GM10847 (cell line): ENCODE measurements at regions not wholly inside any gene's neighbourhood (a gene's known extent, or its start where the extent isn't known, plus 50 kb on each side); places are given as distances from the start of the nearest gene placed in this dataset.

Experiments
- POLR2A ChIP-seq: IDR thresholded peaks from 2 replicates; pipeline ENCODE4 v1.6.1; 2011; ENCODE audit not compliant: insufficient read length; ENCODE audit errors: extremely low read depth

DNA sequence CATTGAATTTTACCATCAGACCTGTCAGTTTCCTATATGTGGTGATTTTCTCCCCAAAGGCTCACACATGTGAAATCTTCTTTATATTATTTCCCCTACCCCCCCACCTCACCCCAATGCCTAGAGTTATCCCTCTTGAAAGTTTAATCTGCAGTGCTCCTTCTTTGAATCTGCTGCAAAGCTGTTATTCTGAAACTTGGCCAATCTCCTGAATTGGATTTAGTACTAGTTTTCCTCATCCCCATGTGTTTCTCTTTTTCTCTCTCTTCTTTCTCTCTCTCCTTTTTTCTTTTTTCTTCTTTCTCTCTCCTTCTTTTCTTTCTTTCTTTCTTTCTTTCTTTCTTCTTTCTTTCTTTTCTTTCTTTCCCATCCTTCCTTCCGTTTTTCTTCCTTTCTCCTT lies 886.2 kb downstream of the TYW1 start:
- no peak for TF ChIP-seq POLR2A

DNA sequence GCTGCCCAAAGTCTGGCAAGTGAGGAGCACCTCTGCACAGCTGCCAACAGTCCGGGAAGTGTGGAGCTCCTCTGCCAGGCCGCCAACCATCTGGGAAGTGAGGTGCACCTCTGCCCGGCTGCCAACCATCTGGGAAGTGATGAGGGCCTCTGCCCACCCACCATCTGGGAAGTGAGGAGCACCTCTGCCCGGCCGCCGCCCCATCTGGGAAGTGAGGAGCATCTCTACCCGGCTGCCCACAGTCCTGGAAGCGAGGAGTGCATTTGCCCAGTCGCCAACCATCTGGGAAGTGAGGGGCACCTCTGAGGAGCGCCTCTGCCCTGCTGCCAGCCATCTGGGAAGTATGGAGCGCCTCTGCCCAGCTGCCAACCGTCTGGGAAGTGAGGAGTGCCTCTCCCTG lies 893.7 kb downstream of the TYW1 start:
- no peak for TF ChIP-seq POLR2A

DNA sequence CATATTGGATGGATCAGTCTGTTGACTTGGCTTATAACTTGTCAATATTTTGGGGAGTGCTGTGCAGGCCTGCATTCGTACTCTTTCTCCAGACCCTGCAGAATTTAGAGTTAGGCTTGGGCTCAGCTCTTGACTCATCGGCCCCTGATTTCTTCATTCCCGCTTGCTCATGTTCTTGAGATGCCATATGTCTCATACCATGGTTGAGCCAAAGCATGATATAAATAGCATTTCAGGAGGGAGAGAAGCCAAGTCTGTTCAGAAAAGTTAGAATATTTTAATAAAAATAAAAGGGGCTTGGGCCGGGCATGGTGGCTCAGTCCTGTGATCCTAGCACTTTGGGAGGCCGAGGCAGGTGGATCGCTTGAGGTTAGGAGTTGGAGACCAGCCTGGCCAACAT lies 898.1 kb downstream of the TYW1 start:
- no peak for TF ChIP-seq POLR2A

DNA sequence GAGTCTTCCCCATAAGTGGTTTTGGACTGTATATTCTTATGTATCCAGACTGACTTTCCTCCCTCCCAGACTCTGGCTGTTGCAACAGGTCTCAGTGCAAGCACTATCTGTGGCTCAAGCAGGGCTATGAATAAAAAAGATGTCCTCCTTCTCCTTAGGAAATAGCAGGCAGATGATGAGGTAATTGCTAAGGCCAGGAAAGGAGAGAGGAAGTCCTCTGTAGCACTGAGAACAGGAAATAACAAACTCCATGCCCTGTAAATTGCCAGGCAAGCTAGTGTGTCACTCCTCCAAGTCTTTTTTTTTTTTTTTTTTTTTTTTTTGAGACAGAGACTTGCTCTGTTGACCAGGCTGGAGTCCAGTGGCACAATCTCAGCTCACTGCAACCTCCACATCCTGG lies 900.1 kb downstream of the TYW1 start:
- TF ChIP-seq POLR2A: no peak

DNA sequence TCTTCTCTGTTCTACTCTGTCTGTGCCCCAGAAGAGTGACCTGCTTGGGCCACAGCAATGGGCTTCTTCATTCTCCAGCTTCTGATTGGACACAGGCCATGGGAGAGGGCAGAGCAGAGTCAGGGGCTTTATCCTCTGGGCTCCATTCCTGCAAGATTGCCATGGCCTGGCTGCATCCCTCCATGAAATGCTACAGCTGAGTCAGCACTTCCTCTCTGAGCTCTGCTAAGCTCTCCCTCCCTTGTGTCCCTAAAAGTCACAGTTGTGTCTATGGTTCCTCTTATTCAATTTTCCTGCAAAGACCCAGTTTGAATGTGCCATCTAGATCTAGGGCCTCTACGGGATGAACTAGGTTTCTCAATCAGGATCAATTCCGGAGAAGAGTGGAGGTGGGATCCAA lies 903.8 kb downstream of the TYW1 start:
- TF ChIP-seq POLR2A: no peak

DNA sequence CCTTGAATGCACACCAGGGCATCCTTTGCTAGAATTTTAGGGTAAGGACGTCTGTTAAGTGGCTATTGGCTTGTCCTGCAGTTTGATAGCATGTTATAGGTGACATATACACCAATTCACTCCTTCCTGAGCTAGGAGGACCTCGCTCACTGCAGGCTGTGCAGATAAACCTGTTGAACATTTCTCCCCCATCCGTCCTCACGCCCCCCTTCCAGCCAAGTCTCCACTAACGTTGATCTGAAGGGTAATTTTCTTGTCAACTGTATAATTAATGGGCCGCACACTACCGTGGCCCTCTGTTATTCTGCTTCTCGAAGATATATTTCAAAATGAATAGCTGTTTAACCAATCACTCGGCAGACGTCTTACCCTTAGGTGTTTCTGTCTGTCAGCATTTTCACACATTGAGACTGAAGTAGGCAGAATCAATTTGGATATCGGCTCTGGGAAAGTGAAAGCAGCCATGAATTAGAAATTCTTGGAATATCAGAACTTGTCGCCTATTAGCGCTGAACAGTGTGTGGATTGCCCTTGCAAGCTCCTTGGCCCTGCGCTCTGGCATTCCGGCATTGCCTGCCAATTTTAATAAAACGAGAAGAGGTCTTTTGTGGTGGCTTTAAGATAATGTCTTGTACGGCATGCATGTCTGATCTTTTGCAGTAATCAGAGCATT lies 905.3 kb downstream of the TYW1 start:
- no peak for TF ChIP-seq POLR2A

DNA sequence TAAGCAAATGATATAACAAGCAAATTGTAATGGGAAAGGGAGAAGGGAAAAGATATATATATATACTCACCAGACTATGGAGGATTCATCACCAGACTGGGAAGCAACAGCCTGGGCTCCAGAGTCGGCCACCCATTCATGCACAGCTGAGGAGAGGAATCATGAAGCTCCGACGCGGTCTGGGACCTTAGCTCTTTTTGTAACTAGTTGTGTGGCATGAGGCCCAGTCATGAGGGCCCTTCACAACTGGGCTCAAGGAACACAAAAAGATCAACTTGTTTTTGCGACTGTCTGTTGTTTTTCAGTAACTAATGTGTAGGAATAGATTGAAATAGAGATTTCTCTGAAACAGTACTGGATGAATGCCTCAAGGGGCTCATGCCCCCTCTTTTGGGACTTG lies 911.2 kb downstream of the TYW1 start:
- no peak for TF ChIP-seq POLR2A

DNA sequence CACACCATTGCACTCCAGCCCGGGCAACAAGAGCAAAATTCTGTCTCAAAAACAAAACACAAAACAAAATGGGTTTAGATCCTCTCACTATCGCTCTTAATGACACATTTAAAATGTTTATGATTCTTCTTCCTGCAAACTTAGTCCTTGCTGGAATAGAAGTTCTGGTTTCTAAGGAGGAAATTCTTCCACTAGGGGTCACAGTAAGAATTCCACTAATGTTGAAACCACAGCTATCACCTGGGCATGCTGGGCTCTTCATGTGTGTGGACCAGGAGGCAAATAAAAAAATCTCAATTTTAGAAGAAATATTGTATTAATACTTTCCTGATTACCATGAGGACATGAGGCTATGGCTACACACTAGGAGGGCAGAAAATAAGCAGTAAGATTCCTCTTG lies 915.8 kb downstream of the TYW1 start:
- TF ChIP-seq POLR2A: no peak

DNA sequence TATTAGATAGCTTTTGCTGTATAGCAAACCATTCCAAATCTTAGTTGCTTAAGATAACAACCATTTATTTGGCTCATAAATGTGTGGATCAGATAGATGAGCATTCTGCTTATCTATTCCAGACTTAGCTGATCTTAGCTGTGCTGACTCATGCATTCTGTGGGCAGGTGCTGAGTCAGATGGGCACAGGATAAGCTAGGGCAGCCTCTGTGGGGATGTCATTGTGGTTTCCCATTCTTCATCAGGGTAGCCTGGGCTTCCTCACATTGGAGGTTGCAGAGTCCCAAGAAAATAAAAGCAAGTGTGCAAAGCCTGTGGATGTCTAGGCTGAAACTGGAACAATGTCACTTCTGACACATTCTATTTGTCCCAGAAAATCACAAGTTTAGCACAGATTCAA lies 917.0 kb downstream of the TYW1 start:
- TF ChIP-seq POLR2A: no peak

DNA sequence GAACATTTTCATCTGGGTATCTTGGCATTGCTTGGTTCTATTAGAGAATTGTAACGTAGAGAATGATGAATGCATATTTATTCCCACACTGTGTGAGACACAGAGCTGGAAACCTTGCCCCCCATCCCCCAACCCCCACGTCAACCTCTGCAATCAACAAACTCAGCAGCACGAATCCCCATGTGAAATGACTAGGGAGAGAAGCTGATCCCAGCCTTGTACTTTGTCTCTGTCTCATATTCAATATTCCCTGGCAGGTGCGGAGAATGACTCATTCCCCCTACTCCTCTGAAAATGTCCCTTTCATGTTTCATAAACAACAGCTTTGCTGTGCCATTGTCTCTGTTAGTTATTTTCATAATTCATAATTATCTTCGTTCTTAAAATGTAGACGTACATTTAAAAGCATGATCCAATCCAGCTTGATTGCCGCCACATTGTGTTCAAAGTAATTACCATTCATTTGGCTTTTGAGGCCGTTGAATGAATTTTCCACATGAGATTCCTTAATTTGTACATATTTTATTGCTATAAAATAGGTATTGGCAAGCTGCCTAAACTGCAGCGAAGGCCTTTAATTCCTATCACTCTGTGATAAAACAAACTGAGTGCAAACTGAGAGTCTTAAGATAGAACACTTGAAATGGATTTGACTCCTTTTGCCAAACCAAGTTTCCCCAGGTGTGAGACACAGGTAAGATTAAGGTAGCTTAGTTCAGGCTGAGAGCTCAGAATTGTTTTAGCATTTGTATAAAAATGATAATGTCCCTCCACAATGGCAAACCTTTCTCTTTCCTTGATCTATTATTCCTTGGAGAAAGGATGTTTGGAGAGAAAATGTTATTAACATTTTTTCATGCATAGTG lies 920.2 kb downstream of the TYW1 start:
- TF ChIP-seq POLR2A: no peak

DNA sequence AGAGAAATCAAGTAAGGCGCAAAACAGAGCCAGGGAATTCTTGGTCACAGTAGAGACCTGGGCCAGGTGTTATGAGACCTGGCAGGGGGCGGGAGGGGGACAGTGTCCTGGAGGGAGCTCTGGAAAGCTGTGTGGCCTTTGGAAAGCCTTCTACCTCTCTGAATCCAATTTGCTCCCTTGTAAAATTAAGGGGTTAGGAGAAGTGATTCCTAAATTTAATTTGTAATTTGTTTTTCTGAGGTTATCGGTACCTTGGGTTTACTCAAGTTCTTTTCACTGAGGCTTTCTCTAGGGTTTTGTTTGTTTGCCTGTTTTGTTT lies 920.8 kb downstream of the TYW1 start:
- TF ChIP-seq POLR2A: no peak

DNA sequence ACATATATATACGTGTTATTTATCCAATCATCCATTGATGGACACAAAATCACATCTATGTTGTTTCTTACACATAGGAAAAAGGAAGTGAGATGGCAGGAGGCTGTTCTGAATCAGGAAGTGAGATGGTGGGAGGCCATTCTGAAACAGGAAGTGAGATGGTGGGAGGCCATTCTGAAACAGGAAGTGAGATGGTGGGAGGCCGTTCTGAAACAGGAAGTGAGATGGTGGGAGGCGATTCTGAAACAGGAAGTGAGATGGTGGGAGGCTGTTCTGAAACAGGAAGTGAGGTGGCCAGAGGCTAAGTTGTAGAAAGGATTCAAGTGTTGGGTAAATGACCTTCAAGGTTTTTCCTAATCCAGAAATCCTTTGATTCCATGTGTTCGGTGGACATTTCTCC lies 921.5 kb downstream of the TYW1 start:
- TF ChIP-seq POLR2A: no peak

DNA sequence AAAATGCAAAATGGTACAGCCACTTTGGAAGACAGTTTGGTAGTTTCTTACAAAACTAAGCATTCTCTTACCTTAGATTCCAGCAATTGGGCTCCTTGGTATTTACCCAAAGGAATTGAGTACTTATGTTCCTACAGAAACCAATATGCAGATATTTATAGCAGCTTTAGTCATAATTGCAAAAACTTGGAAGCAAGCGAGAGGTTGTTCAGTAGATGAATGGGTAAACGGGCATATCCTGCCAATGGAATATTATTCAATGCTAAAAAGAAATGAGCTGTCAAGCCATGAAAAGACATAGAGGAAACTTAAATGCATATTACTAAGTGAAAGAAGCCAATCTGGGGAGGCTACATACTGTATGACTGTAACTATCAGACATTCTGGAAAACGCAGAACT lies 926.7 kb downstream of the TYW1 start:
- no peak for TF ChIP-seq POLR2A

DNA sequence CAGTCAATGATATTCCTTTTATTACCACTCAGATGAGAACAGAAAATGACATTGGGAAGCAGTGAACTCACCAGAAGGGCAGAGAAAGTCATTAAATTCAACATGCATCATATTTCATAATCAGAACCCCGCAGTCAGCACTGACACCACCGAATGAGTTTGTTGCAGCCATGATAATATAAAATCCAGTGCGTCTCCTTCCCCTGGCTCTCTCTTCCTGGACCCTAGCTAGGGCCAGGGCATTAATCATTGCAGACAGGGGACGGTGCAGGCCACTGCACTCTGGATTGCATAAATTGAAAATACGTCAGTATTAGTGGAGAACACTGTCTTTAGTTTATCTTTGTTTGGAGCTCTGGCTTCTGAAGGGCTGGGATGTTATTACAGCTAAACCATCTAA lies 931.5 kb downstream of the TYW1 start:
- TF ChIP-seq POLR2A: no peak

DNA sequence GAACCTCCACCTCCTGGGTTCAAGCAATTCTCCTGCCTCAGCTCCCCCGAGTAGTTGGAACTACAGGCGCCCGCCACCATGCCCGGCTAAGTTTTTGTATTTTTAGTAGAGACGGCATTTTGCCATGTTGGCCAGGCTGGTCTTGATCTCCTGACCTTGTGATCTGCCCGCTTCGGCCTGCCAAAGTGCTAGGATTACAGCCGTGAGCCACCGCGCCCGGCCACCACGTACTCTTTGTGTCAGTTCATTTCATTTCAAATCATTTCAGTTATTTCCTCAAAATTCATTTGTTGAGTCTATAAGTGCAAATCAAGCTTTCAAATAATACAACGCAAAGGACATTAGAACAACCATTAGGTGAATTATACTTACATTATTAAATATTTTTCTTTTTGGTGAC lies 943.8 kb downstream of the TYW1 start:
- no peak for TF ChIP-seq POLR2A

DNA sequence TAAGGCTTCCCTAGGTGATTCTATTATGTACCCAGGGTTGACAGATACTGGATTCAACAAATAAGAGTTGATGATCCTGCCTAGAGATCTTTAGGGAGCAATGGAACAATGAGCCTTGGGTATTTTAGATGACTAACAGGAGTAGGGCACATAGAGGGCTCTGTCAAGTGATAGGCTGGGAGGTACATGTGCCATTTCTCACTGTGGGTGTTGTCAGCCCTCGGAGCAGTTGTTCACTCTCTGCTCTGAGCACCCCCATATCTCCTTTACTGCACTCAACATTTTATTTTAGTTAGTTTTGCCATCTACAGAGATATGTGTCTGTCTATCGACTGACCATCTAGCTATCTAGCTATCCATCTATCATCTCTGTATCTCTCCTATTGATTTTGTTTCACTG lies 950.6 kb downstream of the TYW1 start:
- TF ChIP-seq POLR2A: no peak

DNA sequence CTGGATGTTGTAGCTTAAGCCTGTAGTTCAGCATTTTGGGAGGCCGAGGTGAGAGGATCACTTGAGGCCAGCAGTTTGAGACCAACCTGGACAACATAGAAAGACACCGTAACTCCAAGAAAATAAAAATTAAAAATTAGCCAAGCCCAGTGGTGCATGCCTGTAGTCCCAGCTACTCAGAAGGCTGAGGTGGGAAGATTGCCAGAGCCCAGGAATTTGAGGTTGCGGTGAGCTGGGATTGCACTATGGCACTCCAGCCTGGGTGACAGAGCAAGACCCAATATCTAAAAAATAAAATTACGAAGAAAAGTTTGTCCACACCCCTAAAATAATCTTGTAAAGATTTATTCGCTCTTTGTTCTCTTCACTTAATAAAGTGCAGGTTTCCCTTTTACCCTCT lies 951.0 kb downstream of the TYW1 start:
- TF ChIP-seq POLR2A: no peak
